GM12892 (cell line): ENCODE measurements at regions not wholly inside any gene's neighbourhood (a gene's known extent, or its start where the extent isn't known, plus 50 kb on each side); places are given as distances from the start of the nearest gene placed in this dataset.

Experiments
- POLR2A ChIP-seq: IDR thresholded peaks from 2 replicates; pipeline ENCODE4 v1.6.1; 2011; ENCODE audit warnings: low read depth, low read length, control low read depth
- POLR2AphosphoS5 ChIP-seq: IDR thresholded peaks from 2 replicates; pipeline ENCODE4 v1.6.1; 2011; ENCODE audit warnings: low read depth, low read length, control low read depth
- TAF1 ChIP-seq: IDR thresholded peaks from 2 replicates; pipeline ENCODE4 v1.6.1; 2011; ENCODE audit warnings: low read depth, mild to moderate bottlenecking, control low read depth, low read length, borderline replicate concordance

DNA sequence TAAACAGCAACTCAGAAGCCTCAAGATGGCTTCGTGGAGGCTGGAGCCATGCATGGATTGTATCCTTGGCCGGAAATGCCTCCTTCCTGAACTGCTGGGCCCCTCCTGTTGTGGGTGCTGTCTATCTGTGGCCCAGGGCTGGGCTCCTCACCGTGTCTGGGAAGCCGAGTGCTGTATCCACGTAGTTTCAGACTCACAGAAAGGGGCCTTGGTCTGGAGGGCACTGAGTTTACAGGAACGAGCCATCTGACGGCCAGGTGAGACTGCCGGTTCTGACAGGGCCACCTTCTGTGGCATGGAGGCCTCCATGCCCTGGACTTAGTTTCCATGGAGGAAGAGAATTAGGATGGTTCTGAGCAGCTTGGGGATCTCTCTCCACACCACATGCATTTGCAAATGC is 142.2 kb downstream of the ERMARD start:
- TF ChIP-seq POLR2A (no peak), POLR2AphosphoS5 (no peak), TAF1 (no peak)
